HCT116 (cell line): ENCODE measurements at regions not wholly inside any gene's neighbourhood (a gene's known extent, or its start where the extent isn't known, plus 50 kb on each side); places are given as distances from the start of the nearest gene placed in this dataset.

ENCODE experiments used
- ATAC-seq: fragments of 200-7000 bp; cut with Tn5 transposase; 2 replicates; pipeline ENCODE4 v1.9.1; 2020; ENCODE audit warnings: mild to moderate bottlenecking, moderate library complexity
- BruUV-seq: library from RNA; stranded (reverse); fragments of 400-500 nt; replicated peaks from 2 replicates; lab custom pipeline; 2021; lab: Mats Ljungman, UMichigan
- CTCF ChIA-PET: fragments of 300-600 bp; sonication (Branson Sonifier 250); formaldehyde crosslinking; loops from one replicate; lab custom pipeline; 2021; ENCODE audit warnings: antibody characterized with exemption; lab: Charles Lee
- POLR2A ChIA-PET: fragments of 300-600, 350-600 bp; sonication (Branson Sonifier 250); formaldehyde crosslinking; loops from one replicate; lab custom pipeline; 2021; ENCODE audit warnings: antibody characterized with exemption; lab: Charles Lee
- RAD21 ChIA-PET, 2 experiments: fragments of 300-600 bp; sonication (Branson Sonifier 250); formaldehyde crosslinking; loops; one replicate each; lab custom pipeline; 2023; ENCODE audit warnings: low total read pairs in 2 of 2; ENCODE audit not compliant: uncharacterized antibody in 2 of 2, unreplicated experiment in 2 of 2, low non-redundant PET in 1 of 2; lab: Charles Lee
- DNase-seq: peaks from one replicate; pipeline ENCODE4 v3.0.0-alpha.2; 2010; ENCODE audit warnings: low read depth, low spot score
- H2AFZ ChIP-seq: fragments of 200-600 bp; shearing (Covaris generic), sonication (generic); 2 replicates; pipeline ENCODE4 v1.6.1; 2017; ENCODE audit warnings: low read depth, mixed run types, mixed read lengths, antibody characterized with exemption, low read length; ENCODE audit not compliant: poor library complexity, severe bottlenecking
- H3K27ac ChIP-seq: 2 replicates; pipeline ENCODE4 v1.5.1; 2012; ENCODE audit warnings: low read depth, low read length
- H3K27me3 ChIP-seq: fragments of 200-600 bp; sonication (generic); 2 replicates; pipeline ENCODE4 v1.6.1; 2016; ENCODE audit warnings: mixed run types, low read length, mixed read lengths; ENCODE audit not compliant: insufficient read depth
- H3K36me3 ChIP-seq, 2 experiments: fragments of 200-500 bp in 1 of 2; fragments of 200-600 bp in 1 of 2; sonication (Bioruptor generic) in 1 of 2; sonication (generic) in 1 of 2; 2 replicates each; pipeline versions ENCODE4 v1.5.1 to v1.6.1; 2014 to 2016; ENCODE audit warnings: low read length in 2 of 2, inconsistent platforms in 1 of 2, mixed read lengths in 1 of 2, mixed run types in 1 of 2; ENCODE audit not compliant: insufficient read depth in 2 of 2, control insufficient read depth in 1 of 2
- H3K4me1 ChIP-seq, 2 experiments: fragments of 200-600 bp in 1 of 2; sonication (generic) in 1 of 2; 2 replicates each; pipeline versions ENCODE4 v1.5.1 to v1.6.1; 2012 to 2017; ENCODE audit warnings: low read length in 2 of 2, inconsistent platforms in 1 of 2, mild to moderate bottlenecking in 1 of 2, mixed read lengths in 1 of 2, mixed run types in 1 of 2, moderate library complexity in 1 of 2; ENCODE audit not compliant: insufficient read depth in 2 of 2, control insufficient read depth in 1 of 2
- H3K4me2 ChIP-seq: fragments of 200-600 bp; sonication (generic); 2 replicates; pipeline ENCODE4 v1.6.1; 2017; ENCODE audit warnings: mixed run types, low read length, mixed read lengths
- H3K4me3 ChIP-seq, 2 experiments: fragments of 200-600 bp in 1 of 2; sonication (generic) in 1 of 2; replicated peaks in 1 of 2; 2 replicates each; pipeline ENCODE4 v1.5.1; 2011 to 2016; ENCODE audit warnings: low read length in 2 of 2, control low read depth in 1 of 2, low read depth in 1 of 2, mild to moderate bottlenecking in 1 of 2, mixed read lengths in 1 of 2, mixed run types in 1 of 2
- H3K79me2 ChIP-seq: fragments of 200-600 bp; sonication (generic); 2 replicates; pipeline ENCODE4 v1.6.1; 2017; ENCODE audit warnings: mild to moderate bottlenecking, mixed run types, low read length, moderate library complexity, mixed read lengths; ENCODE audit not compliant: insufficient read depth
- H3K9ac ChIP-seq: fragments of 200-600 bp; sonication (generic); 2 replicates; pipeline ENCODE4 v1.6.1; 2016; ENCODE audit warnings: low read length, mixed read lengths
- H3K9me2 ChIP-seq: fragments of 200-600 bp; sonication (generic), shearing (Covaris generic); 2 replicates; pipeline ENCODE4 v1.6.1; 2017; ENCODE audit warnings: mixed run types, mild to moderate bottlenecking, moderate library complexity; ENCODE audit not compliant: insufficient read depth
- H3K9me3 ChIP-seq, 2 experiments: fragments of 200-500 bp in 1 of 2; fragments of 200-600 bp in 1 of 2; sonication (Bioruptor generic) in 1 of 2; sonication (generic) in 1 of 2; 2 replicates each; pipeline ENCODE4 v1.6.1; 2014 to 2017; ENCODE audit warnings: low read length in 2 of 2, mixed read lengths in 2 of 2, inconsistent platforms in 1 of 2, low read depth in 1 of 2, mild to moderate bottlenecking in 1 of 2, mixed run types in 1 of 2, moderate library complexity in 1 of 2; ENCODE audit not compliant: control insufficient read depth in 1 of 2, insufficient read depth in 1 of 2
- H4K20me1 ChIP-seq: fragments of 200-600 bp; sonication (generic), shearing (Covaris generic); 2 replicates; pipeline ENCODE4 v1.6.1; 2017; ENCODE audit warnings: mixed run types, mild to moderate bottlenecking, moderate library complexity; ENCODE audit not compliant: insufficient read depth
- CBX3 ChIP-seq: IDR thresholded peaks from 2 replicates; pipeline ENCODE4 v1.6.1; 2012; ENCODE audit warnings: low read depth
- CEBPB ChIP-seq: IDR thresholded peaks from 2 replicates; pipeline ENCODE4 v1.6.1; 2012; ENCODE audit warnings: low read depth
- CTCF ChIP-seq, 3 experiments: fragments of 200-600 bp in 1 of 3; sonication (generic) in 1 of 3; IDR thresholded peaks in 2 of 3; conservative IDR thresholded peaks in 1 of 3; 2 replicates each; pipeline ENCODE4 v1.5.1; 2012 to 2017; ENCODE audit warnings: low read depth in 2 of 3, low read length in 2 of 3, antibody characterized with exemption in 1 of 3, borderline replicate concordance in 1 of 3, control low read depth in 1 of 3, mild to moderate bottlenecking in 1 of 3, mixed read lengths in 1 of 3, mixed run types in 1 of 3, moderate library complexity in 1 of 3; ENCODE audit not compliant: insufficient read depth in 1 of 3
- EGR1 ChIP-seq: IDR thresholded peaks from 2 replicates; pipeline ENCODE4 v1.6.1; 2012; ENCODE audit warnings: low read depth
- ELF1 ChIP-seq: IDR thresholded peaks from 2 replicates; pipeline ENCODE4 v1.6.1; 2012; ENCODE audit warnings: low read depth, borderline replicate concordance
- EZH2 ChIP-seq: fragments of 200-600 bp; sonication (generic); IDR thresholded peaks from 2 replicates; pipeline ENCODE4 v1.6.1; 2017; ENCODE audit warnings: antibody characterized with exemption, mixed run types
- EZH2phosphoT487 ChIP-seq: fragments of 200-600 bp; IDR thresholded peaks from 2 replicates; pipeline ENCODE4 v1.6.1; 2018; ENCODE audit warnings: antibody characterized with exemption, borderline replicate concordance
- FOSL1 ChIP-seq: IDR thresholded peaks from 2 replicates; pipeline ENCODE4 v1.6.1; 2012; ENCODE audit warnings: low read depth
- JUND ChIP-seq: IDR thresholded peaks from 2 replicates; pipeline ENCODE4 v1.6.1; 2012
- MAX ChIP-seq: IDR thresholded peaks from 2 replicates; pipeline ENCODE4 v1.6.1; 2012
- POLR2A ChIP-seq: IDR thresholded peaks from 2 replicates; pipeline ENCODE4 v1.7.0; 2011; ENCODE audit warnings: borderline replicate concordance; ENCODE audit not compliant: insufficient read depth, insufficient read length; ENCODE audit errors: extremely low read depth
- POLR2AphosphoS5 ChIP-seq: IDR thresholded peaks from 2 replicates; pipeline ENCODE4 v1.6.1; 2011; ENCODE audit warnings: mild to moderate bottlenecking, low read depth, low read length, moderate library complexity
- RAD21 ChIP-seq: IDR thresholded peaks from 2 replicates; pipeline ENCODE4 v1.6.1; 2012; ENCODE audit warnings: low read depth, mild to moderate bottlenecking
- REST ChIP-seq: IDR thresholded peaks from 2 replicates; pipeline ENCODE4 v1.6.1; 2012; ENCODE audit warnings: low read depth
- SIN3A ChIP-seq: IDR thresholded peaks from 2 replicates; pipeline ENCODE4 v1.6.1; 2012; ENCODE audit warnings: low read depth
- SP1 ChIP-seq: IDR thresholded peaks from 2 replicates; pipeline ENCODE4 v1.6.1; 2012; ENCODE audit warnings: low read depth
- YY1 ChIP-seq: IDR thresholded peaks from 2 replicates; pipeline ENCODE4 v1.6.1; 2011; ENCODE audit warnings: low read length, low read depth, moderate library complexity, mild to moderate bottlenecking; ENCODE audit not compliant: insufficient replicate concordance; ENCODE audit errors: extremely low read depth
- ZFX ChIP-seq: fragments of 450-650 bp; IDR thresholded peaks from 2 replicates; pipeline ENCODE4 v1.6.1; 2017
- ZNF274 ChIP-seq: fragments of 200-500 bp; sonication (Bioruptor generic); IDR thresholded peaks from 2 replicates; pipeline ENCODE4 v1.6.1; 2014; ENCODE audit warnings: mild to moderate bottlenecking, low read depth, low read length, inconsistent platforms
- intact Hi-C: fragments of 100-400 bp; cut with micrococcal nuclease; formaldehyde crosslinking; loops from 2 replicates; pipeline ENCODE4 v1.10.0; 2022

GRCh38 chr18:28281400-28281799 is 104.5 kb upstream of the CDH2 start:
- DNase-seq (no peak), ATAC-seq (no peak)
- Histone ChIP-seq H3K9ac (no peak overlapping the region), H3K4me2 (no peak overlapping the region), H2AFZ (no peak overlapping the region), H3K27me3 (no peaks in the 10 kb centered on the region), H3K79me2 (no peaks in the 10 kb centered on the region), H3K36me3 (no peaks in the 10 kb centered on the region), H4K20me1 (no peaks in the 10 kb centered on the region), H3K9me3 (peaks cover 0 to 4% of the 10 kb centered on the region in 2 experiments; a peak in 1 of 4 replicates), H3K27ac (no peak overlapping the region), H3K9me2 (no peaks in the 10 kb centered on the region), H3K4me1 (no peaks in the 10 kb centered on the region), H3K4me3 (no peak overlapping the region)
- intact Hi-C loops, result no loop called here
- TF ChIP-seq FOSL1 (no peak), EZH2 (no peak)
- BruUV-seq, result no TSS peak
- ChIA-PET POLR2A (no interaction called here), RAD21 (no interaction called here), CTCF (no interaction called here)

- H2AFZ ChIP-seq, result no peak overlapping the region
- H3K4me1 ChIP-seq, result no peaks in the 10 kb centered on the region
- ChIA-PET RAD21 (no interaction called here), POLR2A (no interaction called here), CTCF (no interaction called here)
- H3K4me2 ChIP-seq, result no peak overlapping the region
- H3K9ac ChIP-seq, result no peak overlapping the region
- H4K20me1 ChIP-seq, result no peaks in the 10 kb centered on the region
- no peaks in the 10 kb centered on the region for H3K79me2 ChIP-seq
- intact Hi-C loops, result no loop called here
- ATAC-seq (no peak), DNase-seq (no peak)
- BruUV-seq, result no TSS peak
- no peak overlapping the region for H3K4me3 ChIP-seq
- no peaks in the 10 kb centered on the region for H3K27me3 ChIP-seq
- H3K27ac ChIP-seq, result no peak overlapping the region
- H3K36me3 ChIP-seq, result no peaks in the 10 kb centered on the region
- H3K9me2 ChIP-seq, result no peaks in the 10 kb centered on the region
- H3K9me3 ChIP-seq, result no peaks in the 10 kb centered on the region
- TF ChIP-seq EZH2phosphoT487 (no peak), CTCF (IDR thresholded peaks at IDR 0.05 in 2 of 3, conservative IDR thresholded peaks at IDR 0.05 in 1 of 3; ENCODE audit: borderline replicate concordance in 1 of 3, insufficient read depth in 1 of 3, low read depth in 2 of 3, low read length in 2 of 3) (no peak), POLR2AphosphoS5 (no peak), POLR2A (no peak), ZFX (no peak), RAD21 (no peak), REST (no peak), YY1 (no peak), EGR1 (no peak), JUND (no peak), CBX3 (no peak), MAX (no peak), ELF1 (no peak), ZNF274 (no peak), SP1 (no peak), CEBPB (no peak), SIN3A (no peak)
These were observed 92.8 kb upstream of the CDH2 start for GRCh38 chr18:28269750-28270149.
